HG02840 (cell line): ENCODE measurements at regions not wholly inside any gene's neighbourhood (a gene's known extent, or its start where the extent isn't known, plus 50 kb on each side); places are given as distances from the start of the nearest gene placed in this dataset.

Source experiments
- ATAC-seq: cut with Tn5 transposase; IDR thresholded peaks from one replicate; pipeline ENCODE4 v1.9.1; 2021; ENCODE audit warnings: mild to moderate bottlenecking, moderate library complexity, moderate number of reproducible peaks; ENCODE audit not compliant: unreplicated experiment, low FRiP score

- no peak for ATAC-seq
These were observed 509.7 kb downstream of the CCDC85A start for GRCh38 chr2:56693501-56693900.

GRCh38 chr2:56703001-56703400, 519.2 kb downstream of the CCDC85A start:
- no peak for ATAC-seq

GRCh38 chr2:56705713-56706112, 521.9 kb downstream of the CCDC85A start:
- no peak for ATAC-seq

- ATAC-seq: no peak
These were observed 523.4 kb downstream of the CCDC85A start for GRCh38 chr2:56707218-56707617.

GRCh38 chr2:56707650-56708049, 523.9 kb downstream of the CCDC85A start:
- ATAC-seq: no peak

GRCh38 chr2:56709181-56709580, 525.4 kb downstream of the CCDC85A start:
- ATAC-seq: no peak

- ATAC-seq: no peak
These were observed 529.4 kb downstream of the CCDC85A start for GRCh38 chr2:56713161-56713676.

GRCh38 chr2:56713978-56714377, 530.2 kb downstream of the CCDC85A start:
- ATAC-seq: no peak

GRCh38 chr2:56714400-56714799, 530.6 kb downstream of the CCDC85A start:
- ATAC-seq: no peak

GRCh38 chr2:56715683-56716082, 531.9 kb downstream of the CCDC85A start:
- ATAC-seq: no peak

GRCh38 chr2:56718413-56718812, 534.6 kb downstream of the CCDC85A start:
- ATAC-seq: no peak

- no peak for ATAC-seq
These were observed 545.4 kb downstream of the CCDC85A start for GRCh38 chr2:56729212-56729611.

GRCh38 chr2:56732946-56733345, 549.2 kb downstream of the CCDC85A start:
- no peak for ATAC-seq

GRCh38 chr2:56739413-56739812, 555.6 kb downstream of the CCDC85A start:
- ATAC-seq: no peak

GRCh38 chr2:56741601-56742102, 557.9 kb downstream of the CCDC85A start:
- ATAC-seq: no peak

- ATAC-seq: no peak
These were observed 560.0 kb downstream of the CCDC85A start for GRCh38 chr2:56743807-56744206.

GRCh38 chr2:56749152-56749752, 565.5 kb downstream of the CCDC85A start:
- no peak for ATAC-seq

- ATAC-seq: no peak
These were observed 569.4 kb downstream of the CCDC85A start for GRCh38 chr2:56753182-56753581.

- no peak for ATAC-seq
These were observed 570.4 kb downstream of the CCDC85A start for GRCh38 chr2:56754066-56754615.

- ATAC-seq: no peak
These were observed 570.8 kb downstream of the CCDC85A start for GRCh38 chr2:56754627-56755026.

- ATAC-seq: no peak
These were observed 574.2 kb downstream of the CCDC85A start for GRCh38 chr2:56757884-56758545.

GRCh38 chr2:56763683-56764082, 579.9 kb downstream of the CCDC85A start:
- ATAC-seq: no peak
